K562 (cell line): ENCODE measurements at regions not wholly inside any gene's neighbourhood (a gene's known extent, or its start where the extent isn't known, plus 50 kb on each side); places are given as distances from the start of the nearest gene placed in this dataset.

Source experiments
- ATAC-seq: fragments of 200-7000 bp; cut with Tn5 transposase; 3 replicates; pipeline ENCODE4 v1.9.1; 2020; ENCODE audit warnings: moderate library complexity
- BruUV-seq: library from RNA; stranded (reverse); fragments of 400-500 nt; replicated peaks from 2 replicates; lab custom pipeline; 2021; lab: Mats Ljungman, UMichigan
- CTCF ChIA-PET: fragments of 300-600 bp; formaldehyde crosslinking; extraction: SDS; loops from one replicate; lab custom pipeline; 2021; ENCODE audit warnings: low intra/inter-chr PET ratio; lab: Yijun Ruan, JAX
- POLR2A ChIA-PET: fragments of 300-600, 350-650 bp; sonication (Branson Sonifier 250); formaldehyde crosslinking; extraction: SDS; loops from one replicate; lab custom pipeline; 2021; ENCODE audit warnings: antibody characterized with exemption, inconsistent platforms; lab: Yijun Ruan, JAX
- DNase-seq, 4 experiments: peaks; one replicate each; pipeline versions ENCODE4 v3.0.0 to v3.0.0-alpha.2; 2011 to 2018; ENCODE audit warnings: low spot score in 3 of 4, mixed read lengths in 3 of 4; ENCODE audit errors: extremely low read depth in 1 of 4
- FAIRE-seq: peaks from 2 replicates; lab custom pipeline; 2011; peaks lifted over from hg19 to GRCh38; lab: Jason Lieb, UNC
- H2AFZ ChIP-seq: 2 replicates; pipeline ENCODE4 v1.6.0; 2011; ENCODE audit warnings: low read depth, low read length, control low read depth, inconsistent platforms
- H3K27ac ChIP-seq: fragments of 200-600 bp; 3 replicates; pipeline ENCODE4 v1.8.0; 2011; ENCODE audit warnings: low read depth, mild to moderate bottlenecking, control low read depth, inconsistent platforms, low read length, moderate library complexity, mixed read lengths; ENCODE audit errors: extremely low read depth
- H3K27me3 ChIP-seq, 2 experiments: fragments of 300-600 bp in 1 of 2; 2 replicates in 1 of 2; 3 replicates in 1 of 2; pipeline versions ENCODE4 v1.6.0 to v1.8.0; 2011; ENCODE audit warnings: inconsistent platforms in 2 of 2, low read length in 2 of 2, mild to moderate bottlenecking in 1 of 2, mixed read lengths in 1 of 2, moderate library complexity in 1 of 2; ENCODE audit not compliant: control insufficient read depth in 2 of 2, insufficient read depth in 2 of 2
- H3K36me3 ChIP-seq: fragments of 300-600 bp; 3 replicates; pipeline ENCODE4 v1.8.0; 2011; ENCODE audit warnings: mild to moderate bottlenecking, low read length, inconsistent platforms; ENCODE audit not compliant: control insufficient read depth, insufficient read depth
- H3K4me1 ChIP-seq, 2 experiments: fragments of 200-600 bp in 1 of 2; replicated peaks in 1 of 2; 2 replicates in 1 of 2; 3 replicates in 1 of 2; pipeline versions ENCODE4 v1.5.1 to v1.8.0; 2011; ENCODE audit warnings: inconsistent platforms in 2 of 2, low read length in 2 of 2, mild to moderate bottlenecking in 1 of 2, mixed read lengths in 1 of 2, moderate library complexity in 1 of 2; ENCODE audit not compliant: control insufficient read depth in 2 of 2, insufficient read depth in 2 of 2
- H3K4me2 ChIP-seq: 2 replicates; pipeline ENCODE4 v1.6.1; 2011; ENCODE audit warnings: low read length, control low read depth, inconsistent platforms, mixed read lengths; ENCODE audit not compliant: insufficient read depth
- H3K4me3 ChIP-seq: fragments of 200-600 bp; sonication (generic), shearing (Covaris generic); 2 replicates; pipeline ENCODE4 v1.5.1; 2016; ENCODE audit warnings: control low read depth, inconsistent platforms
- H3K79me2 ChIP-seq: fragments of 200-600 bp; 3 replicates; pipeline ENCODE4 v1.8.0; 2011; ENCODE audit warnings: low read length, inconsistent platforms; ENCODE audit not compliant: control insufficient read depth, insufficient read depth
- H3K9ac ChIP-seq, 2 experiments: 2 replicates each; pipeline versions ENCODE4 v1.6.0 to v1.6.1; 2011; ENCODE audit warnings: low read depth in 2 of 2, low read length in 2 of 2, control low read depth in 1 of 2, inconsistent platforms in 1 of 2, mild to moderate bottlenecking in 1 of 2, mixed read lengths in 1 of 2; ENCODE audit not compliant: insufficient read depth in 1 of 2
- H3K9me1 ChIP-seq: one replicate; pipeline ENCODE4 v1.6.0; 2011; ENCODE audit warnings: inconsistent platforms, mild to moderate bottlenecking, low read length, moderate library complexity; ENCODE audit not compliant: control insufficient read depth, insufficient read depth
- H3K9me3 ChIP-seq: replicated peaks from 2 replicates; pipeline ENCODE4 v1.5.1; 2011; ENCODE audit warnings: low read depth, low read length, inconsistent platforms; ENCODE audit not compliant: control insufficient read depth, insufficient read depth
- H4K20me1 ChIP-seq: replicated peaks from 2 replicates; pipeline ENCODE4 v1.6.1; 2011; ENCODE audit warnings: low read length, inconsistent platforms, mixed read lengths; ENCODE audit not compliant: control insufficient read depth, insufficient read depth
- CBFA2T3 ChIP-seq: fragments of 450-650 bp; IDR thresholded peaks from 2 replicates; pipeline ENCODE4 v1.6.1; 2017
- CREB1 ChIP-seq, 2 experiments: sonication (generic) in 1 of 2; formaldehyde crosslinking in 1 of 2; IDR thresholded peaks; 2 replicates each; pipeline versions ENCODE4 v1.6.1 to v1.8.0; 2012 to 2022; ENCODE audit warnings: inconsistent platforms in 1 of 2, mild to moderate bottlenecking in 1 of 2, missing genetic modification reagents in 1 of 2, moderate library complexity in 1 of 2
- ELF1 ChIP-seq: fragments of 200-800 bp; sonication (Bioruptor generic); IDR thresholded peaks from 2 replicates; pipeline ENCODE4 v1.6.1; 2016; ENCODE audit warnings: missing genetic modification characterization, missing compliant biosample characterization
- FOSL1 ChIP-seq: fragments of 200-800 bp; sonication (Bioruptor generic); conservative IDR thresholded peaks from 2 replicates; pipeline ENCODE4 v1.6.1; 2016; ENCODE audit warnings: missing genetic modification characterization, missing compliant biosample characterization
- HDAC6 ChIP-seq: IDR thresholded peaks from 2 replicates; pipeline ENCODE4 v1.6.1; 2012; ENCODE audit warnings: low read depth, mild to moderate bottlenecking, control low read depth, inconsistent platforms, low read length, moderate library complexity
- KLF10 ChIP-seq: fragments of 250-450 bp; sonication (Bioruptor Pico); IDR thresholded peaks from 2 replicates; pipeline ENCODE4 v1.6.1; 2021; ENCODE audit warnings: matching md5 sums
- KLF16 ChIP-seq: IDR thresholded peaks from 2 replicates; pipeline ENCODE4 v1.6.1; 2016; ENCODE audit warnings: antibody characterized with exemption
- MTA3 ChIP-seq: fragments of 450-650 bp; formaldehyde crosslinking; IDR thresholded peaks from 2 replicates; pipeline ENCODE4 v1.6.1; 2017; ENCODE audit warnings: mild to moderate bottlenecking, borderline replicate concordance
- NCOA6 ChIP-seq: fragments of 450-650 bp; IDR thresholded peaks from 2 replicates; pipeline ENCODE4 v1.6.1; 2017; ENCODE audit warnings: mild to moderate bottlenecking
- PTTG1 ChIP-seq: fragments of 450-650 bp; IDR thresholded peaks from 2 replicates; pipeline ENCODE4 v1.6.1; 2016; ENCODE audit warnings: low read depth, mild to moderate bottlenecking, missing genetic modification characterization, missing compliant biosample characterization
- SRSF1 ChIP-seq: fragments of 200-400 bp; formaldehyde crosslinking; IDR thresholded peaks from 2 replicates; pipeline ENCODE4 v1.6.1; 2017; ENCODE audit warnings: mild to moderate bottlenecking, low read depth, low read length, moderate library complexity
- STAT5B ChIP-seq: fragments of 250-450 bp; sonication (Bioruptor Pico); IDR thresholded peaks from 2 replicates; pipeline ENCODE4 v1.8.0; 2021; ENCODE audit warnings: mild to moderate bottlenecking, inconsistent platforms
- U2AF2 ChIP-seq: fragments of 200-400 bp; formaldehyde crosslinking; optimal IDR thresholded peaks from 2 replicates; pipeline ENCODE3; 2017; ENCODE audit warnings: low read depth, mild to moderate bottlenecking, low read length
- ZBTB34 ChIP-seq: fragments of 250-450 bp; sonication (Bioruptor Pico); IDR thresholded peaks from 2 replicates; pipeline ENCODE4 v1.8.0; 2021; ENCODE audit warnings: mild to moderate bottlenecking, moderate library complexity
- ZBTB7A ChIP-seq: IDR thresholded peaks from 2 replicates; pipeline ENCODE4 v1.6.1; 2011; ENCODE audit warnings: low read depth, mild to moderate bottlenecking, low read length, moderate library complexity, borderline replicate concordance; ENCODE audit not compliant: control insufficient read depth
- ZC3H4 ChIP-seq: sonication (generic); formaldehyde crosslinking; IDR thresholded peaks from 2 replicates; pipeline ENCODE4 v1.9.0; 2021; ENCODE audit warnings: missing genetic modification reagents, borderline replicate concordance
- ZNF277 ChIP-seq: fragments of 250-450 bp; sonication (Bioruptor Pico); IDR thresholded peaks from 2 replicates; pipeline ENCODE4 v1.8.0; 2022; ENCODE audit warnings: inconsistent platforms, mild to moderate bottlenecking, moderate library complexity, borderline replicate concordance
- ZNF699 ChIP-seq: fragments of 250-450 bp; sonication (Bioruptor Pico); IDR thresholded peaks from 2 replicates; pipeline ENCODE4 v1.8.0; 2021; ENCODE audit warnings: mild to moderate bottlenecking, moderate library complexity; ENCODE audit not compliant: insufficient replicate concordance
- ZNF785 ChIP-seq: fragments of 250-450 bp; sonication (Bioruptor Pico); IDR thresholded peaks from 2 replicates; pipeline ENCODE4 v1.4.0; 2020; ENCODE audit warnings: mild to moderate bottlenecking
- WGBS: fragments of 100-300 bp; shearing (Covaris generic); methylation state at CpG from one replicate; pipeline ENCODE4 v1.1.6; 2016; ENCODE audit warnings: low coverage, mixed read lengths; ENCODE audit not compliant: insufficient coverage; ENCODE audit errors: missing lambda C conversion rate; 5-methylcytosine and 5-hydroxymethylcytosine counted together
- in situ Hi-C: fragments of 300-500 bp; cut with MboI; formaldehyde crosslinking; loops from 4 replicates; pipeline ENCODE4 v1.15.0; 2018; ENCODE audit warnings: inconsistent platforms, mixed read lengths
- intact Hi-C: fragments of 100-400 bp; cut with micrococcal nuclease; formaldehyde crosslinking; loops from 2 replicates; pipeline ENCODE4 v1.14.2; 2022

GRCh38 chr3:61401359-61401758, 150.1 kb upstream of the FHIT start:
- Histone ChIP-seq H3K4me2 (no peak overlapping the region), H3K9me3 (no peaks in the 10 kb centered on the region), H3K27me3 (no peaks in the 10 kb centered on the region), H3K79me2 (no peaks in the 10 kb centered on the region), H3K9ac (no peak overlapping the region), H4K20me1 (no peaks in the 10 kb centered on the region), H3K27ac (no peak overlapping the region), H2AFZ (no peak overlapping the region), H3K9me1 (no peaks in the 10 kb centered on the region), H3K36me3 (no peaks in the 10 kb centered on the region)
- POLR2A ChIA-PET, result no interaction called here
- BruUV-seq, result no TSS peak
- ATAC-seq (no peak), FAIRE-seq (no peak)
- CTCF ChIA-PET, result no interaction called here
- intact Hi-C loops, result no loop called here
- in situ Hi-C loops, result no loop called here
- TF ChIP-seq ZNF785 (no peak), NCOA6 (no peak), U2AF2 (no peak), KLF10 (CRISPR knock-in tag) (no peak), ZBTB7A (no peak), STAT5B (CRISPR knock-in tag) (no peak), KLF16 (no peak), MTA3 (no peak), ZC3H4 (CRISPR knock-in tag) (no peak), ZBTB34 (CRISPR knock-in tag) (no peak), CREB1 (IDR thresholded peaks at IDR 0.05) (no peak), CREB1 (CRISPR knock-in tag; IDR thresholded peaks at IDR 0.05) (no peak), SRSF1 (no peak), ZNF699 (CRISPR knock-in tag) (no peak), ZNF277 (CRISPR knock-in tag) (no peak), CBFA2T3 (no peak), FOSL1 (no peak), ELF1 (tag) (no peak), HDAC6 (no peak), PTTG1 (tag) (no peak)
- TF ChIP-seq, all 486 proteins: peak for 0
- no peak overlapping the region for H3K4me3 ChIP-seq
- no peak for DNase-seq
- WGBS, result 0% methylated on average over 3 of the region's 3 CpGs
- H3K4me1 ChIP-seq, result no peaks in the 10 kb centered on the region
